Cardiac muscle cell (in vitro differentiated cells and primary cell): ENCODE measurements at regions not wholly inside any gene's neighbourhood (a gene's known extent, or its start where the extent isn't known, plus 50 kb on each side); places are given as distances from the start of the nearest gene placed in this dataset.
A peak's percentile ranks its signal among the peaks of the same experiment; 100 is the strongest.

Experiments
- DNase-seq, 2 donors: peaks; one replicate each; pipeline versions ENCODE4 v3.0.0 to v3.0.0-alpha.2; 2010 to 2017; ENCODE audit warnings: low read depth in 1 of 2, low spot score in 1 of 2
- H3K27ac ChIP-seq: fragments of 200-600 bp; sonication (generic); 2 replicates; pipeline ENCODE4 v1.5.1; 2016
- H3K27me3 ChIP-seq: fragments of 200-600 bp; sonication (generic); 2 replicates; pipeline ENCODE4 v1.6.0; 2016; ENCODE audit warnings: control low read depth
- H3K36me3 ChIP-seq: fragments of 200-600 bp; sonication (generic); 2 replicates; pipeline ENCODE4 v1.5.1; 2016; ENCODE audit warnings: control low read depth
- H3K4me1 ChIP-seq: fragments of 200-600 bp; sonication (generic); 2 replicates; pipeline ENCODE4 v1.8.1; 2017; ENCODE audit warnings: low read depth, mild to moderate bottlenecking, mixed run types
- H3K4me3 ChIP-seq: fragments of 200-600 bp; sonication (generic); 2 replicates; pipeline ENCODE4 v1.5.1; 2016; ENCODE audit warnings: mild to moderate bottlenecking
- H3K9me3 ChIP-seq: fragments of 200-600 bp; sonication (generic); 2 replicates; pipeline ENCODE4 v1.5.1; 2017; ENCODE audit warnings: low read depth, mild to moderate bottlenecking, control low read depth
- CTCF ChIP-seq: IDR thresholded peaks from 2 replicates; pipeline ENCODE4 v1.5.1; 2012; ENCODE audit warnings: low read depth, mild to moderate bottlenecking, low read length

DNA sequence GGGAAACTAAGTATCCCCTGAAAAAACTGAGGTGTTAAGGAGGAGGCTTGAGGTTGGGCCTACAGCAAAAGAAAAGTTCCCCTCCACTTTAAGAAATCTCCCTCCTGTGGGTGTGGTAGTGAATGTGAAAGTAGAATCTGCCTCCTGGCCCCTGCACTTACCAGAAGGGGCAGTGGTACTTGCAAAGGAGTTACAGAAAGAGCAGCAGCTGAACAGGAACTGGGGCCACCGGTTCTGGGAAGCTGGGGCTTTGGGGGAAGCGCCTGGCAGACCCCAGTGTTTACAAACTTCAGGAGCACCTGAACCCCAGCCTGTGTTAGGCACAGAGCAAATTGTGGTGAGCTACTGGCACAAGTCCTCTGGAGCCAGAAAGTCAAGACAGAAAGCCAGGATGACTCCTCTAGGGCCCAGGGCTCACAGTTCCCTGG lies 250.2 kb upstream of the FGGY start:
- no peaks in the 10 kb centered on the region for H3K36me3 ChIP-seq
- H3K27me3 ChIP-seq, result no peaks in the 10 kb centered on the region
- DNase-seq, result no peak
- no peaks in the 10 kb centered on the region for H3K9me3 ChIP-seq
- H3K4me1 ChIP-seq, result peaks cover 1% of the 10 kb centered on the region
- H3K27ac ChIP-seq, result no peak overlapping the region
- H3K4me3 ChIP-seq, result no peak overlapping the region
- peak; percentile 11 for TF ChIP-seq CTCF

DNA sequence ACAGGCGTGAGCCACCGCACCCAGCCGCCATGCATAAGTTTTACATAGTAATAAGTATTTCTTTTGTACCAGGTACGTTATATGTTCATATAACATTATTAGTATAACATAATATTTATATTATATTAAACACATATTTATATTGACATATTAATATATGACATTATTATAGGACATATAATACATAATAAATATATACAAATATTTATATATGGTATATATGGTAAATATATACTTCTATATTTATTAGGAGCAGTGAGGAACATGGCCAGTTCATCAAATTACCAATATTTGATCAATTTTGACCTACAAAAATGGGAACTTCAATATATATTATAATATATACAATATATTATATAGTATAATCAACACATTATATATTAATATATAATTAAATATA lies 245.9 kb upstream of the FGGY start:
- Histone ChIP-seq H3K4me1 (peaks cover 7% of the 10 kb centered on the region), H3K4me3 (no peak overlapping the region), H3K27me3 (no peaks in the 10 kb centered on the region), H3K27ac (no peak overlapping the region), H3K9me3 (no peaks in the 10 kb centered on the region), H3K36me3 (no peaks in the 10 kb centered on the region)
- TF ChIP-seq CTCF, result no peak
- DNase-seq, result no peak

- no peaks in the 10 kb centered on the region for H3K9me3 ChIP-seq
- DNase-seq, result no peak
- no peaks in the 10 kb centered on the region for H3K36me3 ChIP-seq
- H3K27ac ChIP-seq, result no peak overlapping the region
- H3K4me3 ChIP-seq, result no peak overlapping the region
- H3K27me3 ChIP-seq, result no peaks in the 10 kb centered on the region
- no peak for TF ChIP-seq CTCF
- H3K4me1 ChIP-seq, result peaks cover 11% of the 10 kb centered on the region
These were observed 244.7 kb upstream of the FGGY start for GRCh38 chr1:59052166-59052590.

- Histone ChIP-seq H3K36me3 (no peaks in the 10 kb centered on the region), H3K4me3 (no peak overlapping the region), H3K27ac (no peak overlapping the region), H3K27me3 (no peaks in the 10 kb centered on the region), H3K9me3 (no peaks in the 10 kb centered on the region), H3K4me1 (peaks cover 14% of the 10 kb centered on the region)
- DNase-seq, result no peak
- no peak for TF ChIP-seq CTCF
These were observed 242.7 kb upstream of the FGGY start for GRCh38 chr1:59054172-59054571.

DNA sequence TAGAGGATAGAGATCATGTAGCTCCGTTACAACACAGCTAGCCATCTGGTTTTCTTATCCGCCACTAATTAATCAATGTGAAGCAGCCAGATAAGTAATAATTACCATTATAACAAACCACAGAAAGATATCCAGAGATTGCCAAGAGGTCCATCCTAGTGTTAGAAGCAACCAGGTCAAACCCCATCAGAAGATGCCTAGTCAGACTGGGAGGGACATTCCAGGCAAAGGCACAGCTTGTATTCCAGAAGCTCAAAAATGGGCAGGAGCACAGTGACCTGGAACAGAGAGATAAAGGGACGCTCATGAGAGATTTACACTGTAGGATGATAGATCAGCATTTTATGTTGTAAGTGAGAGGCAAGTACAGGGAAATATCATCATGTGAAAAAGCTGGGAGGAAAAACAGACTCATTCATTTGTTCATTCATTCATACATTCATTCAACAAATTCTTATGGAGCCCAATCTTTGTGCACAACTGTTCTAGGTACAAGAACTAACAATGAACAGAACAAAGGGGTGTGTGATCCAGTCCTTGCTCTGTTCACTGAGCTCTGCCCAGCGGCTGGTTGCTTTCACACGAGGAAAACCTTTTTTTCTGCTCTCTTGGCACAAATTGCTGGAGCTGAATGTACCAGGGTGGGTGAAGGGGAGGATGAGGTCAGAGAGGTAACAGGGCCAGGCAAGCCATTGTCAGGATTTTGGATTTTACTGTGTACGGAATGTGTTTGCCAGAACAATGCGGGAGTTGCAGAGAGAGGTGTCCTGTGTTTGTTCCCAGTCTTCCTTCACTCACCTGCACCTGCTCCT lies 240.8 kb upstream of the FGGY start:
- TF ChIP-seq CTCF, result no peak
- Histone ChIP-seq H3K36me3 (no peaks in the 10 kb centered on the region), H3K9me3 (no peaks in the 10 kb centered on the region), H3K4me1 (peaks cover 14% of the 10 kb centered on the region), H3K27ac (no peak overlapping the region), H3K4me3 (no peak overlapping the region), H3K27me3 (peaks cover under 1% of the 10 kb centered on the region)
- DNase-seq, result no peak
